Right lobe of liver (tissue), 6 donors: ENCODE measurements at regions not wholly inside any gene's neighbourhood (a gene's known extent, or its start where the extent isn't known, plus 50 kb on each side); places are given as distances from the start of the nearest gene placed in this dataset.

Experiments
- ATAC-seq, 4 donors: fragments of 200-7000 bp; cut with Tn5 transposase; one replicate each; pipeline ENCODE4 v1.9.1; 2020; ENCODE audit warnings: mild to moderate bottlenecking in 4 of 4, moderate library complexity in 4 of 4
- DNase-seq, 3 donors: peaks; one replicate each; pipeline ENCODE4 v3.0.0-alpha.2; 2020
- H3K27ac ChIP-seq, 3 donors: fragments of 200-600 bp; one replicate each; pipeline ENCODE4 v1.8.0; 2022
- H3K27me3 ChIP-seq, 2 donors: fragments of 200-600 bp; one replicate each; pipeline ENCODE4 v1.8.0; 2022
- H3K36me3 ChIP-seq, 4 donors: fragments of 200-600 bp; sonication (generic) in 1 of 4; one replicate each; pipeline versions ENCODE4 v1.5.1 to v1.8.0; 2017 to 2022; ENCODE audit warnings: control low read depth in 1 of 4
- H3K4me1 ChIP-seq, 4 donors: fragments of 200-600 bp; sonication (generic) in 1 of 4; one replicate each; pipeline versions ENCODE4 v1.5.1 to v1.8.0; 2017 to 2022; ENCODE audit warnings: control low read depth in 1 of 4
- H3K4me3 ChIP-seq, 3 donors: fragments of 200-600 bp; one replicate each; pipeline ENCODE4 v1.8.0; 2022
- H3K9me3 ChIP-seq, 4 donors: fragments of 200-600 bp; sonication (generic) in 1 of 4; one replicate each; pipeline versions ENCODE4 v1.5.1 to v1.8.0; 2017 to 2022; ENCODE audit warnings: control low read depth in 1 of 4
- POLR2A ChIP-seq: fragments of 450-650 bp; IDR thresholded peaks from one replicate; pipeline ENCODE4 v1.6.1; 2017; ENCODE audit warnings: antibody characterized with exemption, mild to moderate bottlenecking
- WGBS: methylation state at CpG from one replicate; pipeline ENCODE4 v1.1.6; 2018; ENCODE audit warnings: low coverage, low lambda C conversion rate; ENCODE audit not compliant: insufficient coverage; ENCODE audit errors: missing lambda C conversion rate; 5-methylcytosine and 5-hydroxymethylcytosine counted together
- intact Hi-C, 2 donors: fragments of 100-400 bp; cut with DNase I; formaldehyde crosslinking; loops; one replicate each; pipeline versions ENCODE4 v1.11.2 to v1.14.1; 2022
- TF ChIP-seq, protein P1 (sequence below), 4 donors: fragments of 200-600 bp in 3 of 4; fragments of 450-650 bp in 1 of 4; IDR thresholded peaks; one replicate each; pipeline versions ENCODE4 v1.5.1 to v1.8.0; 2016 to 2022; ENCODE audit warnings: antibody characterized with exemption in 4 of 4, mild to moderate bottlenecking in 2 of 4
- donor health status: DM: no; HTN: yes; CAD: no.
- donor health status: DM: no; HTN: no; CAD: no.
- donor health status: DM: no; HTN: no; CAD: no.
- donor health status: DM: no; HTN: yes; CAD: no.
- donor health status: DM: no; HTN: yes; CAD: no.

DNA sequence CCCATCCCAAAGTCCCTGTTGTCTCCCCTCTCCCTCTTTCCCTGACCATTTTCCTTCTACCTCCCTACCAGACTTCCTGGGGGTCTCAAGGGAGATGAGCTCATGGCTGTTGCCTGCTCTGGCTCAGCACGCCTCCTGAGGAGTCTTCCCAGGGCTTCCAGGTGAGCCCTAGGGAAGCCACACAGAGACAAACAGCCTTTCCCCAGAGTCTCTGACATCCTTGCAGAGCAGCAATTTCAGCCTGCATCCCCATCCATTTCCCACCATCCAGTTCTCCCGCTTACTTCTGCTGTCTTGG is 189.2 kb upstream of the LINGO1 start:
- Histone ChIP-seq H3K9me3 (no peaks in the 10 kb centered on the region), H3K27me3 (peaks cover 0 to 8% of the 10 kb centered on the region in 2 donors), H3K27ac (no peak overlapping the region), H3K4me3 (no peak overlapping the region), H3K36me3 (no peaks in the 10 kb centered on the region), H3K4me1 (peaks cover 0 to 12% (median 0%) of the 10 kb centered on the region in 4 donors)
- no peak for ATAC-seq
- no peak for TF ChIP-seq POLR2A
- TF ChIP-seq, protein P1, sequence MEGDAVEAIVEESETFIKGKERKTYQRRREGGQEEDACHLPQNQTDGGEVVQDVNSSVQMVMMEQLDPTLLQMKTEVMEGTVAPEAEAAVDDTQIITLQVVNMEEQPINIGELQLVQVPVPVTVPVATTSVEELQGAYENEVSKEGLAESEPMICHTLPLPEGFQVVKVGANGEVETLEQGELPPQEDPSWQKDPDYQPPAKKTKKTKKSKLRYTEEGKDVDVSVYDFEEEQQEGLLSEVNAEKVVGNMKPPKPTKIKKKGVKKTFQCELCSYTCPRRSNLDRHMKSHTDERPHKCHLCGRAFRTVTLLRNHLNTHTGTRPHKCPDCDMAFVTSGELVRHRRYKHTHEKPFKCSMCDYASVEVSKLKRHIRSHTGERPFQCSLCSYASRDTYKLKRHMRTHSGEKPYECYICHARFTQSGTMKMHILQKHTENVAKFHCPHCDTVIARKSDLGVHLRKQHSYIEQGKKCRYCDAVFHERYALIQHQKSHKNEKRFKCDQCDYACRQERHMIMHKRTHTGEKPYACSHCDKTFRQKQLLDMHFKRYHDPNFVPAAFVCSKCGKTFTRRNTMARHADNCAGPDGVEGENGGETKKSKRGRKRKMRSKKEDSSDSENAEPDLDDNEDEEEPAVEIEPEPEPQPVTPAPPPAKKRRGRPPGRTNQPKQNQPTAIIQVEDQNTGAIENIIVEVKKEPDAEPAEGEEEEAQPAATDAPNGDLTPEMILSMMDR (IDR thresholded peaks at IDR 0.05), result no peak
- no CpG with 5 or more reads among the region's 2 CpGs for WGBS
- no peak for DNase-seq
- intact Hi-C loops, result loop anchor here (5.0 to 10.0 kb wide), 2 partner anchors 180 to 187 kb away; partner anchors contain the start of gene LINGO1 (in 1 of the 2)

DNA sequence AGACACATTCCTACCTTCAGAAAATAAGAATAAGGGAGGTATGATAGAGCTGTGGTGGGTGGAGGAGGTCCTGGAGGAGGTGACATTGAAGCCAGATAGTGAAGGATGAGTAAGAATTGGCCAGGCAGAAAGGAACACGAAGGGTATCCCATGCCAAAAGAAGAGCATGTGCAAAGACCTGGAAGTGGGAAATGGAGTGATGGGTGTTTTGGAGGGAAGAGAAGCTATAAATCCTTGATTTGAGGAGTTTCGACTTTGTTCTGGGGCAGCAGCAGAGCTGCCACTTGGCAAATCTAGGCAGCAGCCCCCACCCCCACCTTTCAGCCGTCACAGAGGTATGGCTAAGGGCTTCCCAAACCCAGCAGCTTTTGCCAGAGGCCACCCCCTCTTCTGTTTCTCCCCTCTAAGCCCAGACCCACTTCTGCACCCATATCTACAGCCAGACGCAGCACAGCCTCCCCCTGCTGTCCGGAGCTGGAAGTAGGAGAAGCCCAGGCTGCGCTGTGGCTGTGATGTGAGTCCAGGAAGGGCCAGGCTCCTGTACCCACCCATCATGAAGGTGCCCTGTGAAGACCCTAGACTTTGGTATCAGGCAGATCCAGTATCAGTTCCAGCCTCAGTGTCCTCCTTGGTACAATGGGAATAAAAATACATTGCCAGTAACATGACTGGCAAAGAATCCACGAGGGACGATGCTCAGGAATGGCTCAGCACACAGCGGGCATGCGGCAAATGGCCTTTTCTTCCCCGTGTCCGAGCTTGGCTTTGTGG is 188.7 kb upstream of the LINGO1 start:
- H3K27me3 ChIP-seq, result peaks cover 0 to 8% of the 10 kb centered on the region in 2 donors
- no peak overlapping the region for H3K27ac ChIP-seq
- H3K36me3 ChIP-seq, result no peaks in the 10 kb centered on the region
- no peaks in the 10 kb centered on the region for H3K9me3 ChIP-seq
- peaks cover 0 to 12% (median 0%) of the 10 kb centered on the region in 4 donors for H3K4me1 ChIP-seq
- 40% methylated on average over 4 of the region's 12 CpGs for WGBS
- H3K4me3 ChIP-seq, result no peak overlapping the region
- peak; percentile 64 to 76 (median 72) for ATAC-seq
- no peak for TF ChIP-seq POLR2A
- TF ChIP-seq, protein P1 (IDR thresholded peaks at IDR 0.05), result peak; percentile 44 to 68 (median 52)
- DNase-seq, result peak; percentile 62 to 72 (median 67)
- intact Hi-C loops, result loop anchor here (5.0 to 10.0 kb wide), 2 partner anchors 179 to 187 kb away; partner anchors contain the start of gene LINGO1 (in 1 of the 2)

DNA sequence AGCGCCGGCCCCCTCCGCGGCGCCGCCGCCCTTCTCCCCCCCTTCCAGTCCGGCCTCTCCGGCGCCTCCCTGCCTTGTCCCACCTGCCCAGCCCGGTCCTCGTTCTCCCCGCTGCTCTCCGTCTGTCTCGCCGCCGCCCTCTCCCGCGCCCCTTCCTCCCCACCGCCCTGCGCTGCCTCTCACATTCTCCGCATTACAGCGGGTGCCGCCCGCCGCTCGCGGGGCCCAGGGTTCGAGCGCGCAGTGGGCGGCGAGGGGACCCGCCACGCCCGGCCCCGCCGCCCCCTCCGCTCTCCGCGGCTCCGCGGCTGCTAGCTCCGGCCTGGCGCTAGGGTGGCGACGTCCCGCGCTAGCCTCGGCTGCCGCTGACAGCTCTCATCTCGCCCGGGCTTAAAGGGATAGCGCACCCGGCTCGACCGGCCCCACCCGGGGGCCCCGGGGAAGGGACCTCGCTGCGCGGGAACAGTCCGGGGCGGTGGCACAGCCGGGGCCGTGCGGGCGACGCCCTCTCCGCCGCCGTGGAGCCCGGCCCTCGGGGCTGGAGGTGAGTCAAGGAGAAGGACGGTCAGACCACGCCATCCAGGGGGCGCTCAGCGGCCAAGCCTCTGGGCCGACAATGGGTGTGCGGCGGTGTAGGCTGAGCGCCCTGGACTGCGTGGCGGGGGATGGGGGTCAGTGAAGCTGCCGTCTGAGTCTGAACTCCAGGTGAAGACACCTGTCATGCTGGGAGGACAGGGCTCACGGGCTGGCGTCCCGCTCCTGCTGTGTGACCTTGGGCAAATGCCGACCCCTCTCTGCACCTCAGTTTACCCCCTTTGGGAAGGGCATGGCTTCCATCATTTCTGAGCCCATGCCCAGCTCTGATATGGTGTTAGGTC is 187.4 kb upstream of the LINGO1 start:
- under 1% methylated on average over 34 of the region's 89 CpGs for whole genome bisulfite sequencing
- no peaks in the 10 kb centered on the region for H3K36me3 ChIP-seq
- peaks cover 0 to 8% of the 10 kb centered on the region in 2 donors for H3K27me3 ChIP-seq
- H3K27ac ChIP-seq, result no peak overlapping the region
- peaks cover 0 to 12% (median 0%) of the 10 kb centered on the region in 4 donors for H3K4me1 ChIP-seq
- intact Hi-C loops, result loop anchor here (5.0 to 10.0 kb wide), 2 partner anchors 178 to 185 kb away; partner anchors contain the start of gene LINGO1 (in 1 of the 2)
- peak overlapping the region in 1 of 3 donors; percentile 24 for H3K4me3 ChIP-seq
- H3K9me3 ChIP-seq, result no peaks in the 10 kb centered on the region
- peak in 1 of 3 donors; percentile 34 for DNase-seq
- peak in 2 of 4 donors; percentile 8 to 21 for ATAC-seq
- TF ChIP-seq, protein P1 (IDR thresholded peaks at IDR 0.05), result no peak
- no peak for TF ChIP-seq POLR2A

DNA sequence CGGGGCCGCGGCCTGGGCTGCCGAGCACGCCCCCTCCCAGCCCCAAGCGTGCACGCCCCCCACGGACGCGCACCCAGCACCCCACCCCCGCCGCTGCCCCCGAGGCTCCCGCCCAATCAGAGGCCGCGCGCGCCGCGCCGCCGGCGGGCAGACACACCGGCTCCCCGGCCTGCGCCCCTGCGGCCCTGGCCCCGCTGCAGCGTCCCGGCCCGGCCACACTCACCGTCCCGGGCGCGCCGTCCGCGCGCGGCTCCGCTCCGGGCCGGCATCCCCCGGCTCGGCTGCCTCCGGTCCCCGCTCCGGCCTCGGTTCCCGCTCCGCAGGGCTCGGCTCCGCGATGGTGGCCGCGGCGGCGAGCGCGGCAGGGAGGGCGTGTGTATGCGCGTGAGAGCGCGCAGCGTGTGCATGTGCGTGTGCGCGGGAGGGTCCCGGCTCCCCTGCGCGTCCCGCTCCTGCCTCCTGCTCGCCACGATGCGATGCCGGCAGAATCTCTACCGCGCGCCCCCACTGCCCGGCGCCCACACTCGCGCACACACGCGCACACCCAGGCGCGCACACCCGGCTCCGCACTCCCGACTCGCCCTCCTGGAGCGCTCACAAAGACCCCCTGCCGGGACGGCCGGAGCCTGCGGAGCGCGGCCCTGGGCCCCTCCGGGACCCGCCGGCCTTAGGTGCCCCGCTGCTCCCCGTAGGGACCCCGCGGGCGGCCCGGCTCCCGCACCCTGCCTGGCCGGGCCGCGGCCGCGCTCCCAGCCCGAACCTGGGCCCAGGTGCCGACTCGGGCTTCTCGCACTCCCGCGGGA is 186.5 kb upstream of the LINGO1 start:
- ATAC-seq, result no peak
- intact Hi-C loops, result no loop called here

More for the DNA sequence above, 186.5 kb upstream of the LINGO1 start:
- no peak for DNase-seq
- Histone ChIP-seq H3K4me3 (peak overlapping the region in 1 of 3 donors; percentile 31), H3K27ac (no peak overlapping the region), H3K4me1 (peaks cover 0 to 12% (median 0%) of the 10 kb centered on the region in 4 donors), H3K9me3 (no peaks in the 10 kb centered on the region), H3K36me3 (no peaks in the 10 kb centered on the region), H3K27me3 (peaks cover 0 to 8% of the 10 kb centered on the region in 2 donors)
- no CpG with 5 or more reads among the region's 120 CpGs for WGBS
- TF ChIP-seq POLR2A, result no peak
- TF ChIP-seq, protein P1 (IDR thresholded peaks at IDR 0.05), result no peak
